GM13977 (cell line): ENCODE measurements at regions not wholly inside any gene's neighbourhood (a gene's known extent, or its start where the extent isn't known, plus 50 kb on each side); places are given as distances from the start of the nearest gene placed in this dataset.

Experiments
- DNase-seq: peaks from one replicate; pipeline ENCODE4 v3.0.0; 2012; ENCODE audit warnings: low spot score
- in situ Hi-C: fragments of 300-500 bp; cut with MboI; formaldehyde crosslinking; loops from one replicate; pipeline ENCODE4 v1.12.0; 2022; ENCODE audit warnings: low sequenced_read_pairs, low pct_unique_long_range_greater_than_20kb, mixed read lengths, inconsistent platforms; ENCODE audit not compliant: unreplicated experiment
- TF ChIP-seq, protein P1 (sequence below): IDR thresholded peaks from 2 replicates; pipeline ENCODE4 v1.5.1; 2012; ENCODE audit warnings: mild to moderate bottlenecking, control low read depth; ENCODE audit not compliant: insufficient read depth; ENCODE audit errors: extremely low read depth, missing control alignments

DNA sequence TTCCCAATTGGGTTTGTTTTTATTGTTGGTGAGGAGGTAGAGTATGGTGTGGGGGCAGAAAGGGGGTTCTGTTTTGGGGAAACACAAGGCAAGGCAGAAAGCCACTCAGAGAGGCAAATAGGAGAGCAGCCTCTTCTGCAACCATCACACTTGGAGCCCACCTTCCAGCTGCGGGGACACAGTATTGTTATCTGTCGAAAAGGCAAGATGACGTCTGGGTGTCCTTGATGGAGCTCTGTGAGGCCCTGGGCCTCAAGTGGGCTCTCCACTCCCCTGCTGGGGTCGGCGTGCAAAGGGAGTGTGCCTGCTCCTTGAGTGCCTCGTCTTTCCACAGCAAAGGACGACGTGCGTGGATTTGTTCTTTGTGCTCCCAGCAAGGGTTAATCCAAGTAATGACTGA is 227.6 kb downstream of the ANAPC1 start:
- in situ Hi-C loops: no loop called here
- DNase-seq: no peak
- TF ChIP-seq, protein P1, sequence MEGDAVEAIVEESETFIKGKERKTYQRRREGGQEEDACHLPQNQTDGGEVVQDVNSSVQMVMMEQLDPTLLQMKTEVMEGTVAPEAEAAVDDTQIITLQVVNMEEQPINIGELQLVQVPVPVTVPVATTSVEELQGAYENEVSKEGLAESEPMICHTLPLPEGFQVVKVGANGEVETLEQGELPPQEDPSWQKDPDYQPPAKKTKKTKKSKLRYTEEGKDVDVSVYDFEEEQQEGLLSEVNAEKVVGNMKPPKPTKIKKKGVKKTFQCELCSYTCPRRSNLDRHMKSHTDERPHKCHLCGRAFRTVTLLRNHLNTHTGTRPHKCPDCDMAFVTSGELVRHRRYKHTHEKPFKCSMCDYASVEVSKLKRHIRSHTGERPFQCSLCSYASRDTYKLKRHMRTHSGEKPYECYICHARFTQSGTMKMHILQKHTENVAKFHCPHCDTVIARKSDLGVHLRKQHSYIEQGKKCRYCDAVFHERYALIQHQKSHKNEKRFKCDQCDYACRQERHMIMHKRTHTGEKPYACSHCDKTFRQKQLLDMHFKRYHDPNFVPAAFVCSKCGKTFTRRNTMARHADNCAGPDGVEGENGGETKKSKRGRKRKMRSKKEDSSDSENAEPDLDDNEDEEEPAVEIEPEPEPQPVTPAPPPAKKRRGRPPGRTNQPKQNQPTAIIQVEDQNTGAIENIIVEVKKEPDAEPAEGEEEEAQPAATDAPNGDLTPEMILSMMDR: no peak

DNA sequence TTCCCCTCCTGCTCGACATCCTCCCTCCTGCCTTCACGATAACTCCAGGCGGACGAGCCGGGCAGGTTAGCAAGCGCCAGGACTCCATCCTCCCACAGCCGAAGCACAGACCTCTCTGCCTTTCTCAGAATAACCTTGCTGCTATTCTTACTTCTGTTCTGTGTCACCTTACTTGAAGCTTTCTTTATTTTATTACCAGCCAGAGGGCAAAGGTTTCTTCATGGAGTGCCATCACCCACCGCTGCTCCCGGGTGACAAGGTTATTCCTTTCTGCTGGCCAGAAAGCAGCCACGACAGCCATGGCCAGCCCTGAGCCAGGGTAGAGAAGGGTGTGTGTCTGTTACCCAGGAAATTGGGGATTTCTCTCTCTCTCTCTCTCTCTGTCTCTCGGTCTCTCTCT is 227.1 kb downstream of the ANAPC1 start:
- DNase-seq: no peak
- TF ChIP-seq, protein P1: no peak
- in situ Hi-C loops: no loop called here

DNA sequence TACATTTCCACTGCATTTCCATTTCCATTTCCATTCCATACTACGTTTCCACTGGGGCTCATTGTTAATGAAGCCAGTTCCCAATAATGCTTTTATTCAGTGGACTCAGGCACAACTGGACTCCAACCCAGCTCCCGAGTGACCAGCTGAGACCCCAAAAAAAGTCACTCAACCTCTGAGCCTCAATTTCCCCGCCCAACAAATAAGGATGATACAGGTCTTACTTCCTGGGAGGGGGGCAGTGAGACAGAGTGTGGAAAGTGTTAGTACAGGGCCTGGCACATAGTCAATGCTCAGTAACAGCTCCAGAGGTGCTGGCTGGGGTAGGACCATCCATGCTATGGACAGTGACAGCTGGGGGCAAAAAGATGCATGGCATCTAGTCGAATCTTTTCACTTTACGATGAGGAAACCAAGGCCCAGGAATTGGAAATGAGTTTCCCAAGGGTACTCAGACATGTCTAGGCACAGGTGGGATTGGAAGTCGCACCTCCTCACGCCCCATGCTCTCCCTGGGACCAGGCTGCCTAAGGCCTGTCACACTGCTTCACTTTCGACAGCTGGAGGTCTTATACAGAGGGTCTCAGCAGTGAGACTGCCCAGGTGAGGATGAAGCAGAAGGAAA is 226.5 kb downstream of the ANAPC1 start:
- in situ Hi-C loops: no loop called here
- TF ChIP-seq, protein P1: no peak
- DNase-seq: no peak

DNA sequence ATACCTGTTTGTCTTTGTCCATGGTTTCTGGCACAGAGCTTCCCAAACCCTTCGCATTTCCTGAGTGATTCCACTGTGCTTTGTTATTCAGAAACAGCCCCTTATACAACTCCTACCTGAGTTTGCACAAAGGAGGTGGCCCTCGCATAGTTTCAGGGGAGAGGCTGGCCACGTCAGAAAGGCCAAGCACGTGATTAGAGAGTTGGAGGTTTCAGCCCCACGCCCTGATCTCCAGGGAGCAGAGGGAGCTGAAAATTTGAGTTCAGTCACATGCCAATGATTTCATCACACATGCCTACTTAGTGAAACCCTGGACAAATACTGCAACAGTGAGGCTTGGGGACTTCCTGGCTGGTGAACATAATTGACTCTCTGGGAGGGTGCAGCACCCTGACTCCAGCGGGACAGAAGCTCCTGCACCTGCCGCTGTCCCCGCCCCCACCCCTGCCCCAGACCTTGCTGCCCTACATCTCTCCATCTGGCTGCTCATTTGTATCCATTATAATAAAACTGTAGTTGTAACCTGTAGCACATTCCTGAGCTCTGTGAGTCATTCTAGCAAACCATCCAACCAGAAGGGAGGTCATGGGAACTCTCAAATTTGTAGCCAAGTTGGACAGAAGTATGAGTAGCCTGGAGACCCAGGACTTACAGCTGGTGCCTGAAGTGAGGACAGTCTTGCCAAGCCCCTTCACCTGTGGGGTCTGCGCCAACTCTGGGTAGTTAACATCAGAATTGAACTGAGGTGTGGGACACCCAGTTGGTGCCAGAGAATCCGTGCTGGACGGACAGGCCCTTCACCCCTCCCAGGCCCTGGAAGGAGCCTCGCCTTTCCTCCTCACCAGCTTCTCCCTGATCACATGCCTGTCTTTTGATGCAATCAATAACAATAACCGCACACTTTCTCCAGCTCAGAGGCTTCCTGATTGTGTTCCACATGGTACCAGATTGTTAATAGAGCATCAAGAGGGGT is 224.3 kb downstream of the ANAPC1 start:
- TF ChIP-seq, protein P1: no peak
- in situ Hi-C loops: no loop called here

DNA sequence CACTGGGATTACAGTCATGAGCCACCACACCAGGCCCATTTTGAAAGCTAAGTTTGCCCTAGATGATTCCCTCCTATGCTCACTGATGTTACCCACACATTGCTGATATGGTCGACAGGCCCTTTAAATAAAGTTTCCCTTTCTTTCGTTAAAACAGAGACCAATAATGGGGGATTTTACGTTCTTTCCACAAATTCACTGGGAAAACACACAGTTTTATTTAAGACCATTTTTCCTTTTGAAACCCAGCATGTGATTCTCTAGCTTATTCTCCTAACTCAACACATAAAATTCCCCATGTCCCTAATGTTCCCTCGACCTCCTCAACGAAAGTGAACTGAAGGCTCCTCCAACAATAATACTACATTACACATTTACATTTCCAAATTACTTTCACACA is 223.2 kb downstream of the ANAPC1 start:
- in situ Hi-C loops: no loop called here
- TF ChIP-seq, protein P1: no peak
- DNase-seq: no peak

More for the DNA sequence above, 224.3 kb downstream of the ANAPC1 start:
- DNase-seq: no peak

DNA sequence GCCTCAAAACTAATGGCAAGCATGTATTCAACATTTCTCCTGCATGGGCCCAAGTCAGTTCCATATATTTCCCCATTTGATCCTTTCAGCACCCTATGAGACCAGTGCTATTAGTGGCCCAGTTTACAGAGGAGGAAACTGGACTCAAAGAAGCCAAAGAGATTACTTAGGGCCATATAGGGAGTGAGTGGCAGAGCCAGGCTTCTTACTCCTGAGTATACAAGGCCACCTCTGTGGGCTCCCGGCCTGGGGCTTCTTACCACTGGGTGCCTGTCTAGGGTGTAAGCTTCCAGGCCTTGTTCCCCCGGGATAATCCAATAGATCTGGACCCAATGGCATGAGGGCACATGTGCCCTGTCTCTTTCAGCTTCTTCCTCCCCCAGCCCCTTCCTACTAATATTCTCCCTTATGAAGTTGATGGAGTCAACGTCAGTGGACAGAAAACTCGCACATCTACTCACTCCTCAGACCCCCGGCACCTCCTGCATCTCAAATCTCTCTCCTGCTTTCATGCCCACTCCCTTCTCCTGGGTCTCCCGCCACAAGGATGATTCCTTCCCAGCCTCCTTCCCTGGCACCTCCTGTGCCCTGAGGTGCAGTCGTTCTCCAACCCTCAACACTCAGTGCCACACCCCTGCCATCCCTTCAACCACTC is 222.6 kb downstream of the ANAPC1 start:
- TF ChIP-seq, protein P1: no peak
- in situ Hi-C loops: no loop called here
- DNase-seq: no peak
